ENCODE measurements at regions not wholly inside any gene's neighbourhood (a gene's known extent, or its start where the extent isn't known, plus 50 kb on each side); places are given as distances from the start of the nearest gene placed in this dataset.

GRCh38 chrX:107549504-107549903, 78.8 kb upstream of the PRPS1 start:
- TF ChIP-seq EZH2 (IDR thresholded peaks at IDR 0.05; ENCODE audit: borderline replicate concordance, low read length) (no peak), CTCF (IDR thresholded peaks at IDR 0.05; ENCODE audit: low read length) (no peak)

Data from OCI-LY1 (cell line).